Body of pancreas (tissue), 4 donors: ENCODE measurements at regions not wholly inside any gene's neighbourhood (a gene's known extent, or its start where the extent isn't known, plus 50 kb on each side); places are given as distances from the start of the nearest gene placed in this dataset.

Experiments used
- ATAC-seq: fragments of 150-250 bp; one replicate; pipeline ENCODE4 v1.9.1; 2016
- DNase-seq, 4 donors: peaks; one replicate each; pipeline ENCODE4 v3.0.0-alpha.2; 2019
- H3K27ac ChIP-seq, 4 donors: fragments of 200-600 bp; sonication (generic); 1 replicate in 3 of 4; 2 replicates in 1 of 4; pipeline versions ENCODE4 v1.5.1 to v1.6.1; 2016 to 2019; ENCODE audit warnings: mild to moderate bottlenecking in 1 of 4, mixed read lengths in 1 of 4, moderate library complexity in 1 of 4
- H3K27me3 ChIP-seq, 2 donors: fragments of 200-600 bp; sonication (generic); one replicate each; pipeline ENCODE4 v1.6.0; 2016; ENCODE audit warnings: mild to moderate bottlenecking in 1 of 2
- H3K36me3 ChIP-seq, 2 donors: fragments of 200-600 bp; sonication (generic); replicated peaks in 1 of 2; 2 replicates each; pipeline ENCODE4 v1.5.1; 2016; ENCODE audit warnings: low read depth in 2 of 2; ENCODE audit not compliant: insufficient read depth in 1 of 2
- H3K4me1 ChIP-seq: fragments of 200-600 bp; sonication (generic); one replicate; pipeline ENCODE4 v1.6.0; 2016
- H3K4me3 ChIP-seq, 2 donors: fragments of 200-600 bp; sonication (generic); 1 replicate in 1 of 2; 2 replicates in 1 of 2; pipeline ENCODE4 v1.5.1; 2016 to 2019
- H3K9me3 ChIP-seq, 3 donors: fragments of 200-600 bp; sonication (generic); 1 replicate in 2 of 3; 2 replicates in 1 of 3; pipeline ENCODE4 v1.5.1; 2016
- POLR2A ChIP-seq, 3 donors: fragments of 450-650 bp; IDR thresholded peaks; one replicate each; pipeline ENCODE4 v1.6.1; 2016; ENCODE audit warnings: antibody characterized with exemption in 3 of 3, mild to moderate bottlenecking in 2 of 3
- WGBS, 2 donors: methylation state at CpG; one replicate each; pipeline ENCODE4 v1.1.5; 2017; 5-methylcytosine and 5-hydroxymethylcytosine counted together
- intact Hi-C: fragments of 100-400 bp; cut with DNase I; formaldehyde crosslinking; loops from one replicate; pipeline ENCODE4 v1.15.1; 2023
- TF ChIP-seq, protein P1 (sequence below), 7 experiments: fragments of 450-650 bp in 4 of 7; fragments of 200-600 bp in 3 of 7; sonication (generic) in 3 of 7; IDR thresholded peaks; one replicate each; pipeline ENCODE4 v1.5.1; 2016 to 2019; ENCODE audit warnings: antibody characterized with exemption in 7 of 7

GRCh38 chr2:78845664-78846185 is 179.8 kb upstream of the REG3G start:
- TF ChIP-seq, protein P1, sequence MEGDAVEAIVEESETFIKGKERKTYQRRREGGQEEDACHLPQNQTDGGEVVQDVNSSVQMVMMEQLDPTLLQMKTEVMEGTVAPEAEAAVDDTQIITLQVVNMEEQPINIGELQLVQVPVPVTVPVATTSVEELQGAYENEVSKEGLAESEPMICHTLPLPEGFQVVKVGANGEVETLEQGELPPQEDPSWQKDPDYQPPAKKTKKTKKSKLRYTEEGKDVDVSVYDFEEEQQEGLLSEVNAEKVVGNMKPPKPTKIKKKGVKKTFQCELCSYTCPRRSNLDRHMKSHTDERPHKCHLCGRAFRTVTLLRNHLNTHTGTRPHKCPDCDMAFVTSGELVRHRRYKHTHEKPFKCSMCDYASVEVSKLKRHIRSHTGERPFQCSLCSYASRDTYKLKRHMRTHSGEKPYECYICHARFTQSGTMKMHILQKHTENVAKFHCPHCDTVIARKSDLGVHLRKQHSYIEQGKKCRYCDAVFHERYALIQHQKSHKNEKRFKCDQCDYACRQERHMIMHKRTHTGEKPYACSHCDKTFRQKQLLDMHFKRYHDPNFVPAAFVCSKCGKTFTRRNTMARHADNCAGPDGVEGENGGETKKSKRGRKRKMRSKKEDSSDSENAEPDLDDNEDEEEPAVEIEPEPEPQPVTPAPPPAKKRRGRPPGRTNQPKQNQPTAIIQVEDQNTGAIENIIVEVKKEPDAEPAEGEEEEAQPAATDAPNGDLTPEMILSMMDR (IDR thresholded peaks at IDR 0.05), result no peak
- TF ChIP-seq POLR2A (IDR thresholded peaks at IDR 0.05), result no peak
- Histone ChIP-seq H3K27me3 (no peaks in the 10 kb centered on the region), H3K4me1 (no peaks in the 10 kb centered on the region), H3K9me3 (no peaks in the 10 kb centered on the region), H3K4me3 (no peak overlapping the region), H3K36me3 (no peaks in the 10 kb centered on the region), H3K27ac (no peak overlapping the region)
- ATAC-seq, result no peak
- 20 to 39% methylated on average over 4 of the region's 4 CpGs for WGBS, 2 donors
- no peak for DNase-seq
- intact Hi-C loops, result no loop called here

- 17 to 34% methylated on average over 6 of the region's 6 CpGs for WGBS, 2 donors
- intact Hi-C loops, result no loop called here
- Histone ChIP-seq H3K4me3 (no peak overlapping the region), H3K9me3 (no peaks in the 10 kb centered on the region), H3K27me3 (no peaks in the 10 kb centered on the region), H3K36me3 (no peaks in the 10 kb centered on the region), H3K27ac (no peak overlapping the region), H3K4me1 (no peaks in the 10 kb centered on the region)
- DNase-seq, result peak in 3 of 4 donors; percentile 15 to 42 (median 23)
- no peak for TF ChIP-seq POLR2A (IDR thresholded peaks at IDR 0.05)
- TF ChIP-seq, protein P1 (IDR thresholded peaks at IDR 0.05), result peak; percentile 11 to 68 (median 54)
- peak; percentile 45 for ATAC-seq
Observed at GRCh38 chr2:78861546-78861945, 164.0 kb upstream of the REG3G start.

GRCh38 chr2:78864205-78864604 is 161.3 kb upstream of the REG3G start:
- Histone ChIP-seq H3K27me3 (no peaks in the 10 kb centered on the region), H3K4me1 (no peaks in the 10 kb centered on the region), H3K9me3 (no peaks in the 10 kb centered on the region), H3K4me3 (no peak overlapping the region), H3K27ac (no peak overlapping the region), H3K36me3 (no peaks in the 10 kb centered on the region)
- WGBS, 2 donors, result 71 to 90% methylated on average over 3 of the region's 3 CpGs
- TF ChIP-seq, protein P1 (IDR thresholded peaks at IDR 0.05), result no peak
- TF ChIP-seq POLR2A (IDR thresholded peaks at IDR 0.05), result no peak
- no peak for ATAC-seq
- DNase-seq, result no peak
- intact Hi-C loops, result no loop called here

DNA sequence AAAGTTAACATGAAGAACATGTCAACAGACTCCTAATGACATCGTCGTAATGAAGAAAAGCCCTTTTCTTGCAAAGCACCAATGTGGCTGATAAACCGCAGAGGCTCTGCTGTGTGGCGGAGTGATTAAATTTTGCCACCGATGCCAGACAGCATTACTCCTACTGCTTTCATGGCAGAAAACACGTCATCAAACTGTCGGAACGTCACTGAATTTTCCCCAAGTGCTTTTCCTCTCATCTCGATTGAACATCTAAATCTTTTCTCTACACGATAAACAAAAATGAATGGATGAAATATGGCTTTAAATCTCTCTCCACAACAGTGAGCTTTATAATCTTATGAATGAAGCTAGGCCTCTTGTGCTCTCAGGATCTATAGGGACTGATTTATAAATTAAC is 159.8 kb upstream of the REG3G start:
- H3K27me3 ChIP-seq, result no peaks in the 10 kb centered on the region
- no peak for ATAC-seq
- no peaks in the 10 kb centered on the region for H3K9me3 ChIP-seq
- no peak for DNase-seq
- WGBS, 2 donors, result 77 to 80% methylated on average over 10 of the region's 10 CpGs
- no peak for TF ChIP-seq POLR2A (IDR thresholded peaks at IDR 0.05)
- no peak overlapping the region for H3K27ac ChIP-seq
- H3K4me1 ChIP-seq, result no peaks in the 10 kb centered on the region
- no peaks in the 10 kb centered on the region for H3K36me3 ChIP-seq
- intact Hi-C loops, result no loop called here
- H3K4me3 ChIP-seq, result no peak overlapping the region

- WGBS, 2 donors, result 49 to 57% methylated on average over 1 of the region's 1 CpG
Observed at GRCh38 chr2:78870343-78870967, 155.0 kb upstream of the REG3G start.

More at GRCh38 chr2:78870343-78870967, 155.0 kb upstream of the REG3G start:
- no peak overlapping the region for H3K4me3 ChIP-seq
- H3K36me3 ChIP-seq, result no peaks in the 10 kb centered on the region
- ATAC-seq, result no peak
- no peaks in the 10 kb centered on the region for H3K4me1 ChIP-seq
- H3K27ac ChIP-seq, result no peak overlapping the region
- DNase-seq, result no peak
- intact Hi-C loops, result no loop called here
- H3K27me3 ChIP-seq, result no peaks in the 10 kb centered on the region
- H3K9me3 ChIP-seq, result no peaks in the 10 kb centered on the region
- TF ChIP-seq, protein P1 (IDR thresholded peaks at IDR 0.05), result no peak
- no peak for TF ChIP-seq POLR2A (IDR thresholded peaks at IDR 0.05)
